ENCODE measurements at regions not wholly inside any gene's neighbourhood (a gene's known extent, or its start where the extent isn't known, plus 50 kb on each side); places are given as distances from the start of the nearest gene placed in this dataset.

GRCh38 chr18:44143072-44143471 is 537.6 kb upstream of the SETBP1 start:
- TF ChIP-seq POLR2A (IDR thresholded peaks at IDR 0.05; ENCODE audit: low read depth, low read length) (no peak), TAF1 (IDR thresholded peaks at IDR 0.05; ENCODE audit: borderline replicate concordance, low read depth, low read length) (no peak), POLR2AphosphoS5 (IDR thresholded peaks at IDR 0.05; ENCODE audit: low read depth, low read length) (no peak)
